ENCODE measurements at regions not wholly inside any gene's neighbourhood (a gene's known extent, or its start where the extent isn't known, plus 50 kb on each side); places are given as distances from the start of the nearest gene placed in this dataset.

DNA sequence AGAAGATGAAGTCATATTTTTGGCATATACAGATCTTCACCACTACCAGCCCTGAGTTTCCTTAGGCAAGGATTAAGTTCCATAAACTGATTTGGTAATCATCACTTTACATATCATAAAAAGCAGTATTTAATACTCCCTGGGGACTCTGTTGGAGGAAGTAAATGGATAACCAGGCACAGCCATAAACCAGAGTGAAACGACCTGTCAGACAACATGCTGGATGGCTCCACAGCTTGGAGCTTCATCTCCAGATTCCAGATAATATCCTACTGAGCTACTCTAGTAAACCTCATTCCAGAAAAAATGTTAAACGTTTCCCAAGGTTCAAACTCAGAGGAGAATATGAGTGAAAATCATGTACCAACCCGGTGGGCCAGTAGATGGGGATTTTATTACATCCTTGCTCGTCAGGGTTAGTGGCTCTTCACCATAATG lies 109.2 kb downstream of the BASP1 start:
- Histone ChIP-seq H3K4me1 (no peaks in the 10 kb centered on the region), H3K4me3 (no peak overlapping the region), H3K36me3 (no peaks in the 10 kb centered on the region), H3K27me3 (no peaks in the 10 kb centered on the region), H3K27ac (no peak overlapping the region), H3K9me3 (no peaks in the 10 kb centered on the region)
- DNase-seq (ENCODE audit: low spot score in 2 of 2), result no peak
- no peak for TF ChIP-seq EP300 (IDR thresholded peaks at IDR 0.05)
- TF ChIP-seq POLR2A (IDR thresholded peaks at IDR 0.05), result no peak
- TF ChIP-seq, protein P1, sequence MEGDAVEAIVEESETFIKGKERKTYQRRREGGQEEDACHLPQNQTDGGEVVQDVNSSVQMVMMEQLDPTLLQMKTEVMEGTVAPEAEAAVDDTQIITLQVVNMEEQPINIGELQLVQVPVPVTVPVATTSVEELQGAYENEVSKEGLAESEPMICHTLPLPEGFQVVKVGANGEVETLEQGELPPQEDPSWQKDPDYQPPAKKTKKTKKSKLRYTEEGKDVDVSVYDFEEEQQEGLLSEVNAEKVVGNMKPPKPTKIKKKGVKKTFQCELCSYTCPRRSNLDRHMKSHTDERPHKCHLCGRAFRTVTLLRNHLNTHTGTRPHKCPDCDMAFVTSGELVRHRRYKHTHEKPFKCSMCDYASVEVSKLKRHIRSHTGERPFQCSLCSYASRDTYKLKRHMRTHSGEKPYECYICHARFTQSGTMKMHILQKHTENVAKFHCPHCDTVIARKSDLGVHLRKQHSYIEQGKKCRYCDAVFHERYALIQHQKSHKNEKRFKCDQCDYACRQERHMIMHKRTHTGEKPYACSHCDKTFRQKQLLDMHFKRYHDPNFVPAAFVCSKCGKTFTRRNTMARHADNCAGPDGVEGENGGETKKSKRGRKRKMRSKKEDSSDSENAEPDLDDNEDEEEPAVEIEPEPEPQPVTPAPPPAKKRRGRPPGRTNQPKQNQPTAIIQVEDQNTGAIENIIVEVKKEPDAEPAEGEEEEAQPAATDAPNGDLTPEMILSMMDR (IDR thresholded peaks at IDR 0.05), result no peak
- 38 to 56% methylated on average over 4 of the region's 4 CpGs for WGBS, 2 donors

DNA sequence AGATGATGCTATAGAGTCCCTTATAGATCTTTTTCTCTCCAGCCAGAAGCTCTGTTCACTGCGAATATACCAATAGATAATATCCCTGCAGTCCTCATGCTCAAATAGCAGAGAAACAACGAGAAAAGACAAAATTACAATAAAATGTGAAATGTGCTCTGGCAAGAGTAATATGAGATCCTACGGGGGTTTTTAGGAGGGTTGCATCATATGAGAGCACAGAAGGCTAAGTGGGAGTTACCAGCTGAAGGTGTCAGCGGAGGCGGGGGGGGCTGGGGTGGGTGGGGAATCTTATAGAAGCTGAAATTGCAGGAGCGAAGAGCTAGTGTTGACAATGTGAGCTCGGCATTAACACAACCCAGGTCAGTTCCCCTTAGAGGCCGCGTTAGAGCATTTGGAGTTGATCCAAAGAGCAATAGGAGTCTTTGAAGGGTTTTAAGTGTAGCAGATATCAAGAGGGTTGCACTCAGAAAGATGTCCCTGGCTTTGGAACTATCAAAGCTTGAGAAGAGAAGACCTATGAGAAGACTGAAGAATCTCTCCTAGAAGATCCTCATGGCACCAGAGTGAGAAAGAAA lies 109.7 kb downstream of the BASP1 start:
- no peaks in the 10 kb centered on the region for H3K9me3 ChIP-seq
- WGBS, 2 donors, result 56 to 57% methylated on average over 9 of the region's 9 CpGs
- no peaks in the 10 kb centered on the region for H3K4me1 ChIP-seq
- H3K27ac ChIP-seq, result no peak overlapping the region
- no peak for DNase-seq (ENCODE audit: low spot score in 2 of 2)
- no peak for TF ChIP-seq POLR2A (IDR thresholded peaks at IDR 0.05)
- H3K27me3 ChIP-seq, result no peaks in the 10 kb centered on the region
- H3K36me3 ChIP-seq, result no peaks in the 10 kb centered on the region
- no peak overlapping the region for H3K4me3 ChIP-seq

DNA sequence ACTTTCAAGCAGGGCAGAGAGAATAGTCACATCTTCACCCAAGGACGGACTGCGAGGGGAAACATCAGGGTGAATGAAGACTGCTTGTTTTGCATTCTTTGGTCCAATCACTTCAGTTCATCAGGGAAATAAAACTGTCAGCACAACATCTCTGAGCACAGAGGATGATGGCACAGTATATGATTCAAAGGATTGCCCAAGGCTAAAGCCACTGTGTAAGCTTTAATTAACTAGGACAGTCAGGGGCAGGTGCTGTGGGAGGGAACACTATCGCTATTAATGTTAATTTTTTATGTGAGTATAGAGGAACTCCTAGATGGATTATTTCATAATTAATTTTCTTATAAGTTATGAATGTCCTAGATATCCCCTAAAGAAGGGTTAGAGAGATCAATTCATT lies 112.1 kb downstream of the BASP1 start:
- 87 to 92% methylated on average over 3 of the region's 3 CpGs for WGBS, 2 donors
- Histone ChIP-seq H3K36me3 (no peaks in the 10 kb centered on the region), H3K4me3 (no peak overlapping the region), H3K4me1 (no peaks in the 10 kb centered on the region), H3K27ac (no peak overlapping the region), H3K27me3 (no peaks in the 10 kb centered on the region), H3K9me3 (no peaks in the 10 kb centered on the region)
- DNase-seq (ENCODE audit: low spot score in 2 of 2), result no peak
- no peak for TF ChIP-seq POLR2A (IDR thresholded peaks at IDR 0.05)
- no peak for TF ChIP-seq EP300 (IDR thresholded peaks at IDR 0.05)
- TF ChIP-seq, protein P1 (IDR thresholded peaks at IDR 0.05), result no peak

DNA sequence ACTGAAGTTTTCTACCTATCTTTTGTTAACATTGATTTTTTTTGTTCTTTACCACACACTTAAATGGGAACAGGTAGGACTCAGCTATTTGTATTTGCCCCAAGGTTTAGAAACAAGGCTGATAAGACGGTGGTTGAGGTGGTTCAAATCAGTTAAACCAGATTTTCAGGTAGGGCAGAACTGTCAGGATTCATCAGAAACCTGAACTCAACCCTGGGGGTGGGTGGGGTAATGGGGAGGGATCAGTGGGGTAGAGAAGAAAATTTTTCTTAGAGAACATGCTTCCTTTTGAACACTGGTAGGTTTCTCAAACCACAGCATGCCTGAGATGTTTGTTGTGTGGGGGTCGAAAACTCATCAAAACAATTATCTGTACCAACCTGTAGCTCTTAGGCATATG lies 113.0 kb downstream of the BASP1 start:
- WGBS, 2 donors, result 83 to 93% methylated on average over 2 of the region's 2 CpGs
- Histone ChIP-seq H3K36me3 (no peaks in the 10 kb centered on the region), H3K9me3 (no peaks in the 10 kb centered on the region), H3K4me1 (no peaks in the 10 kb centered on the region), H3K27me3 (no peaks in the 10 kb centered on the region), H3K4me3 (no peak overlapping the region), H3K27ac (no peak overlapping the region)
- TF ChIP-seq POLR2A (IDR thresholded peaks at IDR 0.05) (no peak), EP300 (IDR thresholded peaks at IDR 0.05) (no peak)
- TF ChIP-seq, protein P1 (IDR thresholded peaks at IDR 0.05), result no peak
- no peak for DNase-seq (ENCODE audit: low spot score in 2 of 2)

DNA sequence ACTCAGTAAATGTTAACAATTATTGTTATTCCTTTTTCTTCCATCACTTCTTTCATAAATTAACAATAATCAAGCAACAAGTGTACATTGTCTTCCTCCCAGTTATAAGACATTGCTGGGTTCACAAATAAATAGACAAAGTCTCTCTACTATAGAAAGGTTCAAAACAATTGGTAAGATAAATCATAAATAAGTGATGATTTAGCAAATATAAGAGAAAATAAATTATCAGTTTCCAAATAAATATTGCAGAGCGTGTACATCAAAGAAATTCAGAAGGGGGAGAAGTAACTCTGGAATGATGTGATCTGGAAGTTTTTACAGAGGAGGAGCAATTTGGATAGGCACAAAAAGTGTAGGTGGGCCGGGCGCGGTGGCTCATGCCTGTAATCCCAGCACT lies 114.2 kb downstream of the BASP1 start:
- 92 to 96% methylated on average over 4 of the region's 4 CpGs for WGBS, 2 donors
- no peak for DNase-seq (ENCODE audit: low spot score in 2 of 2)
- no peaks in the 10 kb centered on the region for H3K36me3 ChIP-seq
- no peaks in the 10 kb centered on the region for H3K4me1 ChIP-seq
- H3K27ac ChIP-seq, result no peak overlapping the region
- no peak overlapping the region for H3K4me3 ChIP-seq
- TF ChIP-seq POLR2A (IDR thresholded peaks at IDR 0.05), result no peak
- TF ChIP-seq, protein P1 (IDR thresholded peaks at IDR 0.05), result no peak
- TF ChIP-seq EP300 (IDR thresholded peaks at IDR 0.05), result no peak
- H3K27me3 ChIP-seq, result no peaks in the 10 kb centered on the region
- H3K9me3 ChIP-seq, result no peaks in the 10 kb centered on the region

DNA sequence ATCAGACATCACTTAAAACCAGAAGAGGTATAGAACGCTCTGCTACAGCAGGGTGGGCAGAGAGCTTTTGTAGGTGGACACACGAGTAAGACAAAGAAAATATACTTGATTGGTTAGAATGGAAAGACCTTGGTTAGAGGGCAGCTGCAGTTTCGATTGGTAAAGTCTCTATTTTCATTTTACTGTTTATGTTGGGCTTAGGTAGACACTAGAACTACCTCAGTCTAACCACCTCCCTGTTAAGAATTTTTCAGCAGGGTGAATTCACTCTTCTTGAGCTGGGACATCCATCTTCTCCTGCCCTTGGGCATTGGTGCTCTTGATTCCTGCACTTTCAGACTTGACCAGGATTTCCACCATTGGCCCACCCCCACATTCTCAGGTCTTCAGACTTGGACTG lies 116.3 kb downstream of the BASP1 start:
- no peaks in the 10 kb centered on the region for H3K9me3 ChIP-seq
- no peak for TF ChIP-seq POLR2A (IDR thresholded peaks at IDR 0.05)
- no peaks in the 10 kb centered on the region for H3K4me1 ChIP-seq
- no peaks in the 10 kb centered on the region for H3K27me3 ChIP-seq
- H3K27ac ChIP-seq, result no peak overlapping the region
- no peak overlapping the region for H3K4me3 ChIP-seq
- WGBS, 2 donors, result 89 to 92% methylated on average over 3 of the region's 3 CpGs
- no peaks in the 10 kb centered on the region for H3K36me3 ChIP-seq
- no peak for DNase-seq (ENCODE audit: low spot score in 2 of 2)

All from tibial nerve (tissue), 4 donors.